ENCODE measurements at regions not wholly inside any gene's neighbourhood (a gene's known extent, or its start where the extent isn't known, plus 50 kb on each side); places are given as distances from the start of the nearest gene placed in this dataset.

GRCh38 chr2:198339116-198339515, 534.7 kb downstream of the PLCL1 start:
- TF ChIP-seq POLR2A (IDR thresholded peaks at IDR 0.05; ENCODE audit: low read depth, low read length) (no peak), TAF1 (IDR thresholded peaks at IDR 0.05; ENCODE audit: low read depth, low read length) (no peak), POLR2AphosphoS5 (IDR thresholded peaks at IDR 0.05; ENCODE audit: low read depth, low read length) (no peak), POU2F2 (IDR thresholded peaks at IDR 0.05; ENCODE audit: low read depth, low read length) (no peak), SPI1 (IDR thresholded peaks at IDR 0.05; ENCODE audit: low read depth, low read length) (no peak), PAX5 (IDR thresholded peaks at IDR 0.05; ENCODE audit: insufficient read depth, low read length, severe bottlenecking) (no peak)

Measured in GM12891 (cell line).